ENCODE measurements at regions not wholly inside any gene's neighbourhood (a gene's known extent, or its start where the extent isn't known, plus 50 kb on each side); places are given as distances from the start of the nearest gene placed in this dataset.

- TF ChIP-seq RCOR1 (conservative IDR thresholded peaks at IDR 0.05; ENCODE audit: low read depth, low read length) (no peak), POLR2AphosphoS2 (IDR thresholded peaks at IDR 0.05; ENCODE audit: low read depth, low read length) (no peak), HDGF (IDR thresholded peaks at IDR 0.05) (no peak), MEF2A (IDR thresholded peaks at IDR 0.05; ENCODE audit: insufficient read depth, low read depth, low read length) (no peak), MYB (IDR thresholded peaks at IDR 0.05; ENCODE audit: borderline replicate concordance, low read depth, low read length) (no peak), CREB1 (IDR thresholded peaks at IDR 0.05; ENCODE audit: low read depth) (no peak), CHD1 (IDR thresholded peaks at IDR 0.05; ENCODE audit: low read depth, low read length) (no peak), BHLHE40 (IDR thresholded peaks at IDR 0.05; ENCODE audit: borderline replicate concordance in 1 of 2, low read depth in 2 of 2, low read length in 1 of 2) (no peak), RAD21 (IDR thresholded peaks at IDR 0.05; ENCODE audit: insufficient read depth, low read depth, low read length) (no peak), RB1 (IDR thresholded peaks at IDR 0.05; ENCODE audit: borderline replicate concordance) (no peak), IRF4 (IDR thresholded peaks at IDR 0.05; ENCODE audit: low read depth, low read length) (no peak), HSF1 (IDR thresholded peaks at IDR 0.05; ENCODE audit: low read depth, low read length) (no peak), RELA (IDR thresholded peaks at IDR 0.05; ENCODE audit: borderline replicate concordance, partially characterized antibody) (no peak), ESRRA (IDR thresholded peaks at IDR 0.05; ENCODE audit: low read length) (no peak), CEBPZ (IDR thresholded peaks at IDR 0.05; ENCODE audit: low read depth, low read length) (no peak), IKZF1 (conservative IDR thresholded peaks at IDR 0.05) (no peak), PAX5 (IDR thresholded peaks at IDR 0.05; ENCODE audit: borderline replicate concordance, low read depth, low read length) (no peak), RUNX3 (IDR thresholded peaks at IDR 0.05; ENCODE audit: low read length) (no peak)
- Histone ChIP-seq H3K36me3 (ENCODE audit: control insufficient read depth in 2 of 2, insufficient read depth in 2 of 2, low read length in 1 of 2) (no peaks in the 10 kb centered on the region), H3K79me2 (ENCODE audit: control insufficient read depth, insufficient read depth, low read length) (no peaks in the 10 kb centered on the region), H3K9ac (ENCODE audit: control insufficient read depth, insufficient read depth, low read length) (no peak overlapping the region), H3K4me3 (no peak overlapping the region), H3K27ac (ENCODE audit: control insufficient read depth, insufficient read depth) (no peak overlapping the region), H3K9me3 (replicated peaks; ENCODE audit: control insufficient read depth, insufficient read depth, low read length) (no peaks in the 10 kb centered on the region), H4K20me1 (ENCODE audit: control insufficient read depth, insufficient read depth) (no peaks in the 10 kb centered on the region), H3K4me1 (ENCODE audit: control insufficient read depth, insufficient read depth, low read length) (no peaks in the 10 kb centered on the region), H2AFZ (ENCODE audit: control insufficient read depth, low read depth, low read length) (no peak overlapping the region), H3K4me2 (ENCODE audit: control insufficient read depth, insufficient read depth) (no peak overlapping the region), H3K27me3 (replicated peaks in 1 of 2; ENCODE audit: control insufficient read depth in 2 of 2, insufficient read depth in 2 of 2, low read length in 1 of 2) (no peaks in the 10 kb centered on the region)
- SMC1A ChIA-PET (ENCODE audit: uncharacterized antibody, unreplicated experiment), result no interaction called here
- DNase-seq (ENCODE audit: low read depth, low spot score) (no peak), FAIRE-seq (no peak), ATAC-seq (no peak)
- intact Hi-C loops (cut with micrococcal nuclease; ENCODE audit: unreplicated experiment) (no loop called here), in situ Hi-C loops (cut with MboI) (no loop called here)
- CTCF ChIA-PET, result interaction anchor here (0.6 to 0.8 kb wide), 2 partner anchors 9 to 57 kb away, joined by 3 read pairs; no protein-coding TSS in a partner anchor
- 8% methylated on average over 2 of the region's 2 CpGs for WGBS (ENCODE audit: insufficient coverage, insufficient replicate concordance, low lambda C conversion rate, missing lambda C conversion rate)
- POLR2A ChIA-PET, result no interaction called here
- RAD21 ChIA-PET (ENCODE audit: unreplicated experiment), result no interaction called here
- BruUV-seq (replicated peaks), result no TSS peak
Observed at GRCh38 chr2:215191477-215191876, 53.1 kb upstream of the ABCA12 start.
